ENCODE measurements at regions not wholly inside any gene's neighbourhood (a gene's known extent, or its start where the extent isn't known, plus 50 kb on each side); places are given as distances from the start of the nearest gene placed in this dataset.

DNA sequence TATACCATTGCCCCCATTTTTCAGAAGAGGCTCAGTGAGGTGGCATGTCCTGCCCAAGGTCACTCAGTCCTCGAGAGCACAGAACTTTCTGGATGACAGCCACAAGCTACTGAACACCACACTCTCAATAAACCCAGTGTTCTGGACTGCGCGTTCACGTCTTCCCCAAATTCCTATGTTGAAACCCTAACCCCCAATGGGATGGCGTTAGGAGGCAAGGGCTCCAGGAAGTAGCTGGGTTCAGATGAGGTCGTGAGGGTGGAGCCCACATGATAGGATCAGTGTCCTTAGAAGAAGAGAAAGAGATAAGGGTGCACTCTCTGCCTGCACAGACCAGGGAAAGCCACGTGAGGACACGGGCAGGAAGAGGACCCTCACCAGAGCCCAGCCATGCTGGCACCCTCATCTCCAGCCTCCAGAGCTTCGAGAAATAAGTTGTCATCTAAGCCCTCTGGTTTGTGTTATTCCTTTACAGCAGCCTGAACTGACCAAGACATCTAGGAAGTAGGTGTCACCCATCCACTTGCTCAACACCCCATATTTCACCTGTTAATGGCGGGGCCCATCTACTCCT lies 324.0 kb downstream of the UACA start:
- no peak for FAIRE-seq

DNA sequence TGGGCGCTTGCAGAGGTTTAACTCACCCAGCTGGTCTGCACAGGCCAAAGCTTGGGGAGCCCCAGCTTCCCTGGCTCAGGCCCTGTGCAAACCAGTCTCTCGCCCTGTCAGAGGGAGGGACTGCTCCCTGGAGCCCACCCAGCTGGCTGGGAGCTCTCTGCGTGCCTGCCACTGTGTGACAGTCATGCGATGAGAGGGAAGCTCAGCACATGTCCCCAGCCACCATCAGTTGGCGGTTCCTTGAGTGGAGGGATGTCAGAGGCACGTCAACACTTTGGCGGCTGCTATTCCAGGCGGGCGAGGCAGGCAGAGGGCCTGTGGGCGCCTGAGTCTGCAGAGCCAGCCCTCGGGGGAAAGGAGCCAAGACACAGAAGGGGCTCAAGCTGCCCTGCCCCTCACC lies 324.6 kb downstream of the UACA start:
- no peak for FAIRE-seq

DNA sequence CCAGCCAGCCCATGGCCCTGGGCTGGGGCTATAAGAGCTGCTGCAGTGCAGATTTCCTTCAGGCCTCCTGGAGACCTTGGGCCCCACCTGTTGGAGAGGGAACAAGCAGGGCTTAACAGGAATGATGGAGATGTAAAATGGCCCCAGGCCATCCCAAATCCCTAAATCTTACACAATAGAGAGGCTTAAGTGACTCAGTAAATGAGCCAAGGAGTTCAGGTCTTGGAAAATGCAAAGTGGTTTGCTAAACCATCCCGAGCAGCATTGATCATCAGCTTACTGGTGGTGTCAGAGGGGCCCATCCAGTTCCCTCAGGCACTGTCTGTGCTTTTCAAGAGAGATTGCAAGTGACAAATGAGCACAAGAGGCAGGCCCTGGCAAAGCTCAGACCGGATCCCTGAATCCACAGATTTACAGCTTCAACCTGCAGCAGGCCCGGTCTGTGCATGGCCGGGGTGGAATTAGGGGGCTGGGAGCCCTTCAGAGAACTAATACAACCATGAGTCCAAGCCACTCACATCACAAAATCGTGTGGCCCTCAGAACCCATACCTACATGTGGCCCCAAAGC lies 325.4 kb downstream of the UACA start:
- FAIRE-seq = no peak

DNA sequence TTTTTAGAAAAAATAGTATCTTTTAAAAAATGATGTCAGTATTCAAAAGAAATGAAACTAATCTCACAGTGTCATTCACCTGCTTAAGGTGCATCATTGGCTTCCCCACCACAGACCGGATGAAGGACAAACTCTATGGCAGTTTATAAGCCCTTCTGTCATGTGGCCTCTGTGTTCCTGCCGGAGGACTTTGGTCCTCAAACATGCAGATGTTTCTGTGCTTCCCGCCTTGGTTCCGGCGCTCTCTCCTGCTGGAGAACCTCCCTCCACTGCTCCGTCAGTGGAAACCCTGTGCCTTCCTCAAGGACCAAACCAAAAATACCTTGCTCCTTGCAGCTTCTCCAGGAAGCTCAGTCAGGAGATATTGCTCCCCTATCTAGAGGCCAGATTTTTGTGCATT lies 326.3 kb downstream of the UACA start:
- FAIRE-seq = no peak

DNA sequence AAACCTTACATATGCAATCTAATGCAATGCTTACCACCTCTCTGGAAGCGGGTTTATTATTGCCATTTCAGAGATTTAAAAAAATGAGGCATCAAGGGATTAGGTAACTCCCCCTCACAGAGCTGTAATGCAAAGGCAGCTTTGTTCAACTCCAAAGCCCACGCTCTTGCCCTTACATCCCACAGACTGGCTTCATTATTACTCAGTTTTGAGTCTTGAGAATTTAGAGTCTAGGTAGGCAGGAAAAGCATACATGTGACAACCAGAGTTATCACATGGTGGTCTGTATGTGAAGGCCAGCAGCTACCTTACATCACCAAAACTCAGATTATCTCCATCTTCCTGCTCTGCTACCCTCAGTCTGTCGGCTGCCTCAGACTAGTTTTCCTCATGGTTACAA lies 326.9 kb downstream of the UACA start:
- FAIRE-seq = no peak

DNA sequence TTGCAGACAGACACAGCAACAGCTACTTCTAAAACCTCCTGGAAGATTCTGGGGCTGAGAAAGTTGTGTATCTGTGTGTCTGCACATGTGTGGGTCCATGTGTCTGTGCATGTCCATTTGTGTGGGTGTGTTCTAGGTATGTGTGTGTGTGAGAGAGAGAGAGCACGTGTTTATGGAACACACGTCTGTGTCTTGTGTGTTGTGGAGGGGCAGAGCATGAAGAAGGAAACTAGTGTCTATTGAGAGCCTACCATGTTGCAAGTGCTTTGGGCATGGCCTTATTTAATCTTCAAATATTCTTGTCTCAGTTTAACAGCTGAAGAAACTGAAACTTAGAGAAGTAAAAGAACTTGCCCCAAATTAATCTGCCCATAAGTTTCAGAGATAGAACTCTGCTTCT lies 327.5 kb downstream of the UACA start:
- no peak for FAIRE-seq

DNA sequence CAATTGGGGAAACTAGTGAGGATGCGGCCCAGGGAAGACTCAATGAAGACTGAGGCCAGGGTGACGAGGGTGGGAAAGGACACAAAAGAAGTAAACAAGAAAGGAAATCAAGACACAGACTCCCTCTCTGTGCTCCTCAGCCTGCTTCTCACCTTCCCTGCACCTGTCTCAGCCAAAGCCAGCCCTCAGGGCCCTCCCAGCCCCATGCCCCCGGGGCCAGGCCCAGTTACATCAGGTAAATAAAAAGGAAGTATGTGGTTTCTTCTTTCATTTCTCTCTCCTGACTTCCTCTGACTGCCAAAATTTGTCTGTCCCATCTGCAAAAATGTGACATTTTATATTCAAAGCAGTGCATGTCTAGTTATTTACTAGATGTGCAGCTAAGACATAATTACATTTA lies 328.0 kb downstream of the UACA start:
- no peak for FAIRE-seq

DNA sequence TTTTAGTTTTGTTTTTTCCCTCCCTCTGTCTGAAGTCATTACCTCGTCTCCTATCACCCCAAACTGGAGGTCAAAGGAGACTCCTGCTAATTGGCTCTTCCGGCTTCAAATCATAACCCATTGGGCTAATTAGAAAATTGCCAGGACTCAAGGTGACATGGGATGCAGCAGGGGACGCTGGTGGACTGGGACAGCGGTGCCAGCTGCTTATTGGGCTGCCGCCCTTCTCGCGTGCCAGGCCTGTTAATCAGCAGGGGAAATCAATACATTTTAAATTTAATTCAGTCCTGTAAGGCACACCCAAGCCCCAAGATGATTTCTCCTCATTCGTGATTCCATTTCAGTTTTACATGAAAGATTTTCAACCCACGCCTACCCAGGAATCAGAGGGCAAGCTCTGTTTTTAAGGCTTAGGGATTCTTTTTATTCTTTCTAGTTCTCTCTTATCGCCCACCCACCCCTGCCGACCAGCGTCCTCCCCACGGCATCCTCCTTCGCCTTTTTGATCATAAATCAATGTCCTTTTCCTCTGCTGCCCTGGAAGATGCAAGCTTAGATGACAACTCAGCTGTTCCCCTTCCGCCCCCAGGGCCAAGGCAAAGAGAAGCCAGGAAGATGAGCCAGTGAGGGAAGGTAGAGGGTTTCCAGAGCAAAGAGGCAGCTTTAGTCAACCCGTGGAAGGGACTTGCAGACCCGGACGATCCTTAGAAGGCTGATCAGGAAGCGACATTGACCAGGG lies 329.6 kb downstream of the UACA start:
- no peak for FAIRE-seq

DNA sequence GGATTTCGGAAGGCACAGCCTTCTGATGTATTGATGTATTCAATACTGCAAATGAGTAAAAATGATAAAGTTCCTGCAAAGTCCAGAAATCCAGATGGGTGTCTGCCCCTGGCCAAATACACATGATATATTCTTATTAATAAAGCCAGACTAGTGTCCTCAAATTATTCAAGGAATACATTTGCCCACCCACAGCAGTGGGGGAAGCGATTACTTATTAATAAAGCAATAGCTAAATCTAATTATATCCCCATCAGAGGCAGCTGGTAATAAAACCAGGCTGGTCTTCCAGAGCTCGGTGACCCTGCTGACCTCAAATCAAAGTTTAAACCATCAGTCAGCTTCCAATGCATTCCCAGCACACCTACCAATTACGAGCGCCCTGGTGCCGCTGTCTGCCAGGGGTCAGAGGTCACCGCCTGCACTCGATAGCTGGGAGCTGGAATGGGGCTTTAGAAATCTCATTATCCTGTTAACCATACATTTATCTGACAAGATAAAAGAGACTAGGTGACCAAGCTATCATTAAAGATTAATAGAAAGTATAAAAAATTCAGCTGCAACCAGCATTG lies 330.3 kb downstream of the UACA start:
- FAIRE-seq = no peak

DNA sequence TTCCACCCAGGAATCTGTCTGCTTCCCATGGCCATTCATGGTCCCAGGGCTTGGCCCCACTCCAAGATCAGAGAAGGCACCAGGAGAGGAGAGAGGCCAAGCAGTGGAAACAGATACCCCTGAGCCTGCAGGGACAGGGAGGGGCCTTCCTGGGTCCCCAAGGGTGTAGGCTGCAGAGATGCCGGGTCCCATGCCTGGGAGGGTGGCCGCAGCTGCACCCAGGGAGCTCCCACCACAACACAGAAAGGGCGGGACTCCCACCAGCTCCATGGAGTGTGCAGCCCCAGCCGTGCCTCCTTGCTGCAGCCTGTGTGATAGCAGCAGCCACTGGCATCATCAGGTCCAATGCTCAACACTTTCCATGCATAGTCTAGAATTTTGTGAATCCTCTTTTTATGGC lies 331.5 kb downstream of the UACA start:
- FAIRE-seq = no peak

DNA sequence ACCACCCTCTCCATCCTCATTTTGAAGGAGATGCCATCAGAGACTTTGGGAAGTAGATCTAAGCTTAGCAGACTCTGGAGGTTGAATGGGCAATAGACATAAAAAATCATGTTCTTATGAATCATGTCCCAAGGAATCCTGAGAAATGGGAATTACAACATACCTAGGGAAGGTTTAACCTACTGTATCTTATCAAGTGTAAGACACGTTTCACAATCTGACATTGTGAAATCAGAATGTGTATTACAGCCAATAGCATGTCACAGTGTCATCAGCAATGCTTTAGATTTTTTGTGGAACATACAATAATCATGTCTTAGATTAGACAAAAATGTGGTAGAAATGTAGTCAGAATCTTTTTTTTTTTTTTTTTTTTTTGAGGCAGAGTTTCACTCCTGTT lies 332.4 kb upstream of the TLE3 start:
- no peak for FAIRE-seq

DNA sequence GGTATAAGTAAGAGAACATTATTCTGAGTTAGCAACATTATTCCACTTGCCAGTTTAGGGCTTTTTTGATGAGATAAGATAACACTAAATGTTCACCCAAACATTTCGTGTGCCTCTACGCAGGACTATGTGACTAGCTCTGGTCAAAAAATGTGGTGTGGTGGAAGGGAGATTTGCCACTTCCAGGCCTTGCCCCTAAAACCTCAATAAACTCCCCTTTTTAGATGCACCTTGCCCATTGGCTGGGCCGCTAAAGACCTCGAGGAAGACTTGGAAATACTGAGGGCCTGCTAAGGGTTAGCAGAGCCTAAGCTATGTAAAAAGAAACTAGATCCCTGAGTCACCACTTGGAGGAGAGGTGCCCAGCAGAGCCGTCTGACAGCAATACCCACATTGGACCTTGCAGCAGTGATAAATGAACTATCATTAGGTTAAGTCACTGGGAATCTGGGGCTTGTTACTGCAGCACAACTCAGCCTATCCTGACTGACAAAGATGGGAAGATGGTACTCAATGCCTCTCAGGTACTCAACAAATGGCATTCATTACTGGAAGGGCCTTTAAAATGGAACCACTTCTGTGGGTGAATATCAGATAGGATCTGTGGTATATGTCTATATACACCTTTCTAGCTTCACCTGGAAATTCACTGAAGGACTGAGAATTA lies 331.5 kb upstream of the TLE3 start:
- FAIRE-seq = no peak

DNA sequence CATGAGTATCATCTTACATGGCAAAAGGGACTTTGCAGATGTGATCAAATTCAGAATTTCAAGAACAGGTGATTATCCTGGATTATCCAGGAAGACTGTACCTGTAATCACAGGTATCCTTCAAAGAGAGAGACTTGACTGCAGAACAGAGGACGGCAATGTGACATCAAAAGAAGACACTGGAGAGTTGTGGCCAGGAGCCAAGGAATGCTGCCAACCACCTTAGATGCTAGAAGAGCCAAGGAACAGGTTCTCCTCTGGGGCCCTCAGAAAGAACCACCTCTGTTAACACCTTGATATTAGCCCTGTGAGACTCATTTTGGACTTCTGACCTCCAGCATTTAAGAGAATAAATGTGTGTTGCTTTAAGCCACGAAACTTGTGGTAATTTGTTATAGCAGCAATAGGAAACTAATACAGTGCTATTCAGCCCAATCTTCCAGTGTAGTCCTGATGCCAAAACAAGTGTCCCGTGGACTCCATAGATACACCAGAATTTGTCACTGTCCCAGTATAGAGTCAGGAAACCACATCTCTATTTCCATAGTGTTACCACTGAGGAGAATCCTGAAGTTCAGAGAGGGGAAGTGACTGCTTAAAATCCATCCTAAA lies 330.6 kb upstream of the TLE3 start:
- no peak for FAIRE-seq

DNA sequence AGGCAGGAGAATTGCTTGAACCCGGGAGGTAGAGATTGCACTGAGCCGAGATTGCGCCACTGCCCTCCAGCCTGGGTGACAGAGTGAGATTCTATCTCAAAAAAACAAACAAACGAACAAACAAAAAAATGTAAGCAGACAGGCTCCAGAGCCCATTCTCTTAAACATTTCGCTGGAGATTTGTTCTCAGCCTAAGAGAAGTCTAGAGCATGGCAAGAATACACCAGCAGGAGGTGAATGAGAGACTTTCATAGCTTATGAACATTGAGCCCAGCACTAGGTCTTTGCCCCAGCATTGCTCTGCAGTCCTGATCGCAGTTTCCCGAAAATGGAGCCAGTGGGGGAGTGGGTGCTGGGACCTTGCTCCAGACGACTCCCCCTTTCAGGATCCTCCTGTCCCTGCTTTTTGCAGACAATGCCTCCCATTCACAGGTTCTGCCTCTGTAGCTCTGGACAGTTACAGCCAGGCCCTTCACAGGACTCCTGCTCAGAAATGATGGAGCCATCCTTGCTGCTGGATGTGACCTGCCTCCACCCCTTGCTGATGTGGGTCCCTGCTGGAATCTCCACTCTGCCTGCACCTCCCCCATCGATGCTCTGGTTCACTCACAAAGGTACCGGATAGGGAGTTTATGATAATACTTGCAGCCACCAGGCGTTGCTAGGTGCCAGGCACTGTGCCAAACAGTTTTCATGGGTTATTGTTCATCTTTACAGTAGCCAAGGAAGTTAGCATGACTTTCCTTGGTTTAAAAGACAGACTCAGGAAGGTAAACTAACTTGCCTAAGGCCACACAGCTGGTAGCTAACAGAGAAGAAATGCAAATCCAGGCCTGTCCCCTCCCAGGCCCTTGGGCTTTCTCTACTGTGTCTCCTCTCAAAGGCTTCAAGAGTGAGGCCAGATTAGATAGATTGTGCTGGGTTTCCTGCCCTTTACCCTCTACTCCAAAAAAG lies 329.7 kb upstream of the TLE3 start:
- FAIRE-seq = no peak

DNA sequence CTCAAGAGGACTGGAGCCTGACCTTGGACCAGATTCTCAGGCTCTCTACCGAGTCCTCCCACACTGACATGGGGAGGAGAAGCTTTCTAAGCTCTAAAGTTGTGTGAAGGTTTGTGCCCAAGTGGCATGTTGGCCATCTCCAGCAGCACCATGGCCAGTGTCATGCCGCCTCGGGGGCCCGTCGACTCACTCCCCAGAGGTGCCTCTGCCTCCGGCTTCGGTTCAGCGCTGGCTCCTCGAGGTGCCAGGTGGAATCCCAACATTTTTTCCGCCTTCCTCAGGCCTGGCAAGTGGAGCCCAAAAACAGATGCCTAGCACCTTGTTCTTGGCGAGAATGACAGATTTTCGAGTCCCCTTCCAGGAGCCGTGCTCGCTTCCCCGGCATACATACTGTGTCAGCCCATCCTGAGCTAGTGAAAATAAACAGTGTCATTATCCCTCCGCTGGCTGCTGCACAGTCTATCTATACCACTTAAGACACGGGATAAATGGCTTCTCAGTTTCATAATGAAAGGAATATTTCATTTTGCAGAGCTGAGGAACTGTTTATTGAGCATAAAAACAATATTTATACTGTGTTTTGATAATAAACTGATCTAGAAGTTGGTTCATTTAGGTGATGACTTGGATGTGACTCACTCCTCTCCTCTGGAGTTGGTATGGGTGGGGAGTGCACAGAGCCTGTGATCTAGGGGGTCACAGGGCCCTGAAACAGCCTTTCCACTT lies 328.5 kb upstream of the TLE3 start:
- no peak for FAIRE-seq

DNA sequence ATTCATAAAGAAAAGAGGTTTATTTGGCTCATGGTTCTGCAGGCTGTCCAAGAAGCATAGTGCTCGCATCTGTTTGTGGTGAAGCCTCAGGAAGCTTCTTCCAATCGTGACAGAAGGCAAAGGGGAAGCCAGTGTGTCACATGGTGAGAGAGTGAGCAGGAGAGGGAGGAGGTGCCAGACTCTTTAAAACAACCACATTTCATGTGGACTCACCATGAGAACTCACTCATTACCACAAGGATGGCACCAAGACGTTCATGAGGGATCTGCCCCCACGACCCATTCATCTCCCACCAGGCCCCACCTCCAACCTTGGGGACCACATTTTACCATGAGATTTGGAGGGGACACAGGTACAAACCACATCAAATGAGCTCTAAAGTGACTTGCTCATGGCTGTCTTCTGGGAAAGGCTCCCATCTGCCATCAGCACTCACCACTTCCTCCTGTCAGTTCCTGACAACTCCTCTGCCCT lies 327.3 kb upstream of the TLE3 start:
- FAIRE-seq = no peak

DNA sequence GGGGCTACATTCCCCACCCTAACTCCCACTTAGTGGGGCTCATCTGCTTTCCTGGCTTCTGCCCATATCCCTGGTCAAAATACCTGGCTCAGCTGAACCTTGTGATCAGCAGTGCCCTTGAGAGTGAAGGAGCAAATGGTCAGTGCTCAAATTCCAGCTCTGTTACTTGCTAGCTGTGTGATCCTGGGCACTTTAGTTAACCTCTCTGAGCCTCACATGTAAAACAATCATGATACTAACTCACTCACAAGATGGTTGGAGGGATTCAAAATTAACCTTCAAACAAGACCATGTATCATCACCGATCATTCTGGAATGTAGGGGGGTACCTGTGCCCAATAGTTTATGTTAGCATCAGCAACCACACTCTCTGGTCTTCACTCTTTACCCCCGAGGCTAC lies 325.6 kb upstream of the TLE3 start:
- FAIRE-seq = no peak

DNA sequence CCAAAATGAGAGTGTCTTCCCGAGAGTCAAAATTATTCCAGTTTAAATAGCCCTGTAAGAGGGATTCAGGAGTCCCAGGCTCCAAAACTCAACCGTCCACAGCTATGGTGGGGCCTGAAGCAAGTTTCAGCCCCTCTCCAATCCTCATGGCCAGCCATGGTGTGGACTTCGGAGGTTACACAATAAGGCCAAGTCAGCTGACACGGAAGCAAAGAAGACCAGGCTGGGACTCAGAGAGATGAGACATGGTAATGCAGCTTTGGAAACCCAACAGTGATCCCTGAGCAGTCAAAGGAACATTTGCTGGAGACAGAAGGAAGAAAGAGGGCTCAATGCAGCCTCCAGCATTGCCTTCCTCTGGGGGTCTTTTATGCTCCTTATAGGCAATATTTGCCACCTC lies 324.6 kb upstream of the TLE3 start:
- no peak for FAIRE-seq

DNA sequence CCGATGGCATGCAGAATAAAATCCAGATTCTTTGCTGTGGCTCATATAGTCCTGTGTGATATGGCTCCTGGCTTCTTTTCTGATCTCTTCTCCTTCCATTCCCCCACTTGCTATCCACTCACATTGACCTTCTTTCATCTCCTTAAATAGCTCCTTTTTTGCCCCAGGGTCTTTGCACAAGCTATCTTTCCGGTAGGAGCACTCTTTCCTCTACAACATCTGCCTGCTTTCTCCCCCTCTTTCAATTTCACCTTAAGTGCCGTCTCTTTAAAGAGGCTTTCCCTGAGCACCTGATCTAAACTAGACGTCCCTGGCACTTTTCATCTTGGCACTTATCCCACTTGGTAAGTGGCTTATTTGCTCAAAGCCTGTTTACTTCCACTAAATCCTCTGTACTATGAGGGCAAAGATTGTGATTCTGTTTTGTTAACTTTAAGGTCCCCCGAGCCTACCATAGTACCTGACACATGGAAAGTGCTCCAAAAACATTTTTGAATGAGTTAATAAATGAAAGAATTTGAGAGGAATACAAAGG lies 323.3 kb upstream of the TLE3 start:
- FAIRE-seq = no peak

DNA sequence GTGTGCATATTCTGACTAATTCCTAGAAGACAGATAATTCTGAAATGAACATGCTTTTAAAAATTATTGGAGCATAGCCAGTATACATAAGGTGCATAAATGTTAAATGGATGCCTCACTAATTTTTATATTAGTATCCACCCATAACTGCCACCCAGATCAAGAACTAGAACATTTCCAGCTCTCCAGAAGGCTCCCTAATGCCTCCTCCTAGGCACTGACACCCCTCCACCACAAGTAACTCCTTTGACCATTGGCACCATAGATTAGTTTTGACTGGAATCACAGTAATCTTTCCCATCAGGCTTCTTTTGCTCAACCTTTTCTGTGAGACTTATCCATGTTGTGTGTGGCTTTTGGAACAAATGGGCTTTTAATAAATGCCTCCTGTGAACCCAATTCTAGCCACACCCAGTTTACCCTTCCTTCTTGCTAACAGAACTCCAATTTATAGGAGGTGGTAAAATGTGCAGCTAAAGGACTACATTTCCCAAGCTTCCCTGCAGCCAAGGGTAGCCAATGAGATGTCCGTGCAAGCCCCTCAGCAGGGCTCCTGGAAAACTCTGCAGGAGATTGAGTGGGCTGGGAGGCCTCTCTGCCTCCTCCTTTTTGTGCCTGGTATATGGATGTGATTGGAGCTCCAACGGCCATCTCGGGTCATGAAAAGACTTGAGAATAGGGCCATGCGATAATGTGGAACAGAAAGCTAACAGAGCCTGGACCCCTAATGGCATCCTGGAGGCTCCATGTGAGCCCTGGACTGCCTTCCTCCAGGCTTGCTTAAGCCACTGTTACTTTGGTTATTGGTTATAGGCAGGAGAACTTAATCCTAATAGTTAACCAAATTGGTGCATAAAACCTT lies 322.6 kb upstream of the TLE3 start:
- no peak for FAIRE-seq
